ENCODE measurements at regions not wholly inside any gene's neighbourhood (a gene's known extent, or its start where the extent isn't known, plus 50 kb on each side); places are given as distances from the start of the nearest gene placed in this dataset.

- no peak for TF ChIP-seq POLR2A (IDR thresholded peaks at IDR 0.05)
- TF ChIP-seq CTCF (IDR thresholded peaks at IDR 0.05): no peak
Observed at GRCh38 chr12:108401964-108402363, 62.9 kb upstream of the CMKLR1 start.

Measured in thyroid gland (tissue), 4 donors.